ENCODE measurements at regions not wholly inside any gene's neighbourhood (a gene's known extent, or its start where the extent isn't known, plus 50 kb on each side); places are given as distances from the start of the nearest gene placed in this dataset.

DNA sequence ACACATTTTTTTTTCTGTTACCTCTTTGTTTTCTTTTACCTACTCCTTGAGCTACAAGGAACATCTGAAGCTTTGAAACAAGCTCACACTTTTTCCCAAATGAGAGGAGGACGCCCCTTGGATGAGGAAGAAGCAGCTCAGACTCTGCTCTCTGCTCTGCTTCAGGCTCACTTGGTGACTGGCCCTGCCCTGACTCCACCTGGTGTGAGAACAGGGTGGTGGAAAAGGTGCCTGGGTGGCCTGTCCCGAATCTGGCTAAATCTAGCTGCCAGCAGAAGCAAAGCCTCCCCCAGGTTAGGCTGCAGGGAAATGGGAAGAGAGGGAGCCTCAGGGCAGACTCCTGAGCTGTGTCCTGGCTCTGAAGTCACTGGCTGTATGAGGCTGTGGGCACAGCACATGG, 68.0 kb upstream of the CEACAM8 start:
- Histone ChIP-seq H3K9me3 (ENCODE audit: insufficient read depth, low read depth) (no peaks in the 10 kb centered on the region), H3K36me3 (ENCODE audit: low read depth) (no peaks in the 10 kb centered on the region), H3K4me1 (replicated peaks; ENCODE audit: insufficient read depth) (no peaks in the 10 kb centered on the region), H3K9me2 (ENCODE audit: insufficient read depth) (no peaks in the 10 kb centered on the region), H3K4me3 (no peak overlapping the region), H3F3A (ENCODE audit: insufficient read depth, low read depth) (no peaks in the 10 kb centered on the region), H3K4me2 (no peak overlapping the region), H3K27ac (no peak overlapping the region), H3K79me2 (ENCODE audit: low read depth) (no peaks in the 10 kb centered on the region), H2AFZ (no peak overlapping the region), H3K27me3 (ENCODE audit: insufficient read depth, low read depth) (peaks cover 51% of the 10 kb centered on the region), H4K20me1 (ENCODE audit: insufficient read depth) (no peaks in the 10 kb centered on the region)
- no TSS peak for BruUV-seq (replicated peaks)
- ChIA-PET CTCF (interaction anchor here (0.6 kb wide), 1 partner anchor 97 kb away, joined by 9 read pairs; no protein-coding TSS in a partner anchor), POLR2A (ENCODE audit: unreplicated experiment) (interaction anchor here (0.6 kb wide), 1 partner anchor 213 kb away, joined by 5 read pairs; no protein-coding TSS in a partner anchor)
- TF ChIP-seq, protein P1, sequence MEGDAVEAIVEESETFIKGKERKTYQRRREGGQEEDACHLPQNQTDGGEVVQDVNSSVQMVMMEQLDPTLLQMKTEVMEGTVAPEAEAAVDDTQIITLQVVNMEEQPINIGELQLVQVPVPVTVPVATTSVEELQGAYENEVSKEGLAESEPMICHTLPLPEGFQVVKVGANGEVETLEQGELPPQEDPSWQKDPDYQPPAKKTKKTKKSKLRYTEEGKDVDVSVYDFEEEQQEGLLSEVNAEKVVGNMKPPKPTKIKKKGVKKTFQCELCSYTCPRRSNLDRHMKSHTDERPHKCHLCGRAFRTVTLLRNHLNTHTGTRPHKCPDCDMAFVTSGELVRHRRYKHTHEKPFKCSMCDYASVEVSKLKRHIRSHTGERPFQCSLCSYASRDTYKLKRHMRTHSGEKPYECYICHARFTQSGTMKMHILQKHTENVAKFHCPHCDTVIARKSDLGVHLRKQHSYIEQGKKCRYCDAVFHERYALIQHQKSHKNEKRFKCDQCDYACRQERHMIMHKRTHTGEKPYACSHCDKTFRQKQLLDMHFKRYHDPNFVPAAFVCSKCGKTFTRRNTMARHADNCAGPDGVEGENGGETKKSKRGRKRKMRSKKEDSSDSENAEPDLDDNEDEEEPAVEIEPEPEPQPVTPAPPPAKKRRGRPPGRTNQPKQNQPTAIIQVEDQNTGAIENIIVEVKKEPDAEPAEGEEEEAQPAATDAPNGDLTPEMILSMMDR (conservative IDR thresholded peaks at IDR 0.05), result no peak
- TF ChIP-seq EZH2 (IDR thresholded peaks at IDR 0.05; ENCODE audit: low read depth), result no peak
- DNase-seq, result no peak
- intact Hi-C loops (cut with micrococcal nuclease; ENCODE audit: unreplicated experiment), result no loop called here

DNA sequence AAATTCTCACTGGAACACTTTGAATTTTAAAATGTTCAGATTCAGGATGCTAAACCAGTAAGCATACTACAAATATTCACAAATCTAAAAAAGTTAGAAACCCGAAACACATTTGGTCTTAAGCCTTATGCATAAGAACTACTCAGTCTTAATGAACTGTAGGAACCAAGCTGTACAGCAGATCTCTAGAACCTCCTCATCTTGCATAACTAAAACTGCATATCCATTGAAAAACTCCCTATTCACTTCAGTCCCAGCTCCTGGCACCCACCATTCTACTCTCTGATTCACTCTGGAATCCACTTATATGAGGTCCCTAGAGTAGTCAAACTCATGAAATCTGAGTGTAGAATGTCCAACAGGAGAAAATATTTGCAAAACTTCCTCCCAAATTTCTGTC, 65.6 kb upstream of the CEACAM8 start:
- intact Hi-C loops (cut with micrococcal nuclease; ENCODE audit: unreplicated experiment), result no loop called here
- no peak overlapping the region for H2AFZ ChIP-seq
- no peaks in the 10 kb centered on the region for H3K9me3 ChIP-seq (ENCODE audit: insufficient read depth, low read depth)

DNA sequence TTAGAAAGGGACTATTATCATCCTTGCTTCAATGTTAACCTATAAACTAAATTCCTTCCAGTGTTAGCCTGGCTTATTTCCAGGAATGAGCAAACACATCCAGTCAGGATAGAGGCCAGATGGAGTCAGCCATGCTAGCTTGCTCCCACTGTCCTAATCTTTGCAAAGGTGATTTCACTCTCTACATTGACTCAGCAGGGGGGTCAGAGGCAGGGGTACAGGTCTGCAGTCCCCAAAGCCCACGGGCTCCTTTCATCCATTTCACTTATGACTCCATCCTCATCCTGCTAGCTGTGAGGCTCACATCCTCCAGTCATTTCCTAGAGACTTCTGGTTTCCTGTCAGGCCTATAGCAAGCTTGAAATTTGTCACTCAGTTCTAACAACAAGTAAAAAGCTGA, 63.4 kb upstream of the CEACAM8 start:
- POLR2A ChIA-PET (ENCODE audit: unreplicated experiment), result no interaction called here

More for the DNA sequence above, 65.6 kb upstream of the CEACAM8 start:
- TF ChIP-seq EZH2 (IDR thresholded peaks at IDR 0.05; ENCODE audit: low read depth), result no peak
- TF ChIP-seq, protein P1 (conservative IDR thresholded peaks at IDR 0.05), result no peak
- POLR2A ChIA-PET (ENCODE audit: unreplicated experiment), result no interaction called here
- Histone ChIP-seq H3K9me2 (ENCODE audit: insufficient read depth) (no peaks in the 10 kb centered on the region), H3K4me3 (no peak overlapping the region), H3K27me3 (ENCODE audit: insufficient read depth, low read depth) (peaks cover 36% of the 10 kb centered on the region), H3K4me2 (no peak overlapping the region), H3K4me1 (replicated peaks; ENCODE audit: insufficient read depth) (no peaks in the 10 kb centered on the region), H3F3A (ENCODE audit: insufficient read depth, low read depth) (no peaks in the 10 kb centered on the region), H4K20me1 (ENCODE audit: insufficient read depth) (no peaks in the 10 kb centered on the region), H3K27ac (no peak overlapping the region), H3K36me3 (ENCODE audit: low read depth) (no peaks in the 10 kb centered on the region), H3K79me2 (ENCODE audit: low read depth) (no peaks in the 10 kb centered on the region)
- CTCF ChIA-PET, result interaction anchor here (0.6 kb wide), 1 partner anchor 864 kb away, joined by 3 read pairs; no protein-coding TSS in a partner anchor
- DNase-seq, result no peak
- no TSS peak for BruUV-seq (replicated peaks)

More for the DNA sequence above, 63.4 kb upstream of the CEACAM8 start:
- no peaks in the 10 kb centered on the region for H3K9me3 ChIP-seq (ENCODE audit: insufficient read depth, low read depth)
- no peak for DNase-seq
- BruUV-seq (replicated peaks), result no TSS peak
- no peaks in the 10 kb centered on the region for H4K20me1 ChIP-seq (ENCODE audit: insufficient read depth)
- no peak for TF ChIP-seq EZH2 (IDR thresholded peaks at IDR 0.05; ENCODE audit: low read depth)
- TF ChIP-seq, protein P1 (conservative IDR thresholded peaks at IDR 0.05), result no peak
- H3K27ac ChIP-seq, result no peak overlapping the region
- H3K27me3 ChIP-seq (ENCODE audit: insufficient read depth, low read depth), result peaks cover 21% of the 10 kb centered on the region
- intact Hi-C loops (cut with micrococcal nuclease; ENCODE audit: unreplicated experiment), result no loop called here
- no peaks in the 10 kb centered on the region for H3K9me2 ChIP-seq (ENCODE audit: insufficient read depth)
- no peaks in the 10 kb centered on the region for H3K79me2 ChIP-seq (ENCODE audit: low read depth)
- no peak overlapping the region for H3K4me3 ChIP-seq
- no peaks in the 10 kb centered on the region for H3F3A ChIP-seq (ENCODE audit: insufficient read depth, low read depth)
- H2AFZ ChIP-seq, result no peak overlapping the region
- no peaks in the 10 kb centered on the region for H3K4me1 ChIP-seq (replicated peaks; ENCODE audit: insufficient read depth)
- CTCF ChIA-PET, result no interaction called here
- no peaks in the 10 kb centered on the region for H3K36me3 ChIP-seq (ENCODE audit: low read depth)
- H3K4me2 ChIP-seq, result no peak overlapping the region
